PC-9 (cell line): ENCODE measurements at regions not wholly inside any gene's neighbourhood (a gene's known extent, or its start where the extent isn't known, plus 50 kb on each side); places are given as distances from the start of the nearest gene placed in this dataset.

Source experiments
- BruUV-seq: library from RNA; stranded (reverse); fragments of 400-500 nt; replicated peaks from 2 replicates; lab custom pipeline; 2021; lab: Mats Ljungman, UMichigan
- CTCF ChIA-PET: fragments of 300-600 bp; sonication (Branson Sonifier 250); formaldehyde crosslinking; loops from one replicate; lab custom pipeline; 2022; ENCODE audit warnings: antibody characterized with exemption; lab: Charles Lee
- POLR2A ChIA-PET: fragments of 300-600 bp; sonication (Branson Sonifier 250); formaldehyde crosslinking; loops from one replicate; lab custom pipeline; 2022; ENCODE audit warnings: antibody characterized with exemption; ENCODE audit not compliant: unreplicated experiment; lab: Charles Lee
- DNase-seq, 2 experiments: peaks; one replicate each; pipeline versions ENCODE4 v3.0.0 to v3.0.0-alpha.2; 2015 to 2022; ENCODE audit warnings: mixed read lengths in 1 of 2
- H2AFZ ChIP-seq: fragments of 200-600 bp; sonication (generic); 2 replicates; pipeline ENCODE4 v1.8.1; 2017; ENCODE audit warnings: antibody characterized with exemption
- H3F3A ChIP-seq: fragments of 200-600 bp; sonication (generic); 2 replicates; pipeline ENCODE4 v1.8.1; 2017; ENCODE audit warnings: antibody characterized with exemption, mild to moderate bottlenecking, low read depth; ENCODE audit not compliant: insufficient read depth
- H3K27ac ChIP-seq: fragments of 200-600 bp; sonication (generic); 2 replicates; pipeline ENCODE4 v1.6.1; 2016; ENCODE audit warnings: mixed run types
- H3K27me3 ChIP-seq: fragments of 200-600 bp; sonication (generic); 2 replicates; pipeline ENCODE4 v1.6.1; 2016; ENCODE audit warnings: low read depth, mixed run types; ENCODE audit not compliant: insufficient read depth
- H3K36me3 ChIP-seq: fragments of 200-600 bp; sonication (generic); 2 replicates; pipeline ENCODE4 v1.6.1; 2016; ENCODE audit warnings: low read depth, mixed run types
- H3K4me1 ChIP-seq: fragments of 200-600 bp; sonication (generic); replicated peaks from 2 replicates; pipeline ENCODE4 v1.6.1; 2016; ENCODE audit warnings: mixed run types; ENCODE audit not compliant: insufficient read depth
- H3K4me2 ChIP-seq: fragments of 200-600 bp; sonication (generic); 2 replicates; pipeline ENCODE4 v1.6.1; 2017; ENCODE audit warnings: mixed run types
- H3K4me3 ChIP-seq: fragments of 200-600 bp; sonication (generic); 2 replicates; pipeline ENCODE4 v1.6.1; 2016; ENCODE audit warnings: mixed run types
- H3K79me2 ChIP-seq: fragments of 200-600 bp; sonication (generic); 2 replicates; pipeline ENCODE4 v1.6.1; 2017; ENCODE audit warnings: low read depth, mixed run types
- H3K9me2 ChIP-seq: fragments of 200-600 bp; sonication (generic); 2 replicates; pipeline ENCODE4 v1.8.1; 2017; ENCODE audit warnings: mild to moderate bottlenecking; ENCODE audit not compliant: insufficient read depth
- H3K9me3 ChIP-seq: fragments of 200-600 bp; sonication (generic); 2 replicates; pipeline ENCODE4 v1.8.1; 2016; ENCODE audit warnings: low read depth; ENCODE audit not compliant: insufficient read depth
- H4K20me1 ChIP-seq: fragments of 200-600 bp; sonication (generic); 2 replicates; pipeline ENCODE4 v1.8.1; 2017; ENCODE audit not compliant: insufficient read depth
- EZH2 ChIP-seq: fragments of 200-600 bp; sonication (generic); IDR thresholded peaks from 2 replicates; pipeline ENCODE4 v1.8.0; 2017; ENCODE audit warnings: antibody characterized with exemption, low read depth
- intact Hi-C: fragments of 100-400 bp; cut with micrococcal nuclease; formaldehyde crosslinking; loops from one replicate; pipeline ENCODE4 v1.10.0; 2022; ENCODE audit not compliant: unreplicated experiment
- TF ChIP-seq, protein P1 (sequence below): fragments of 200-600 bp; sonication (generic); conservative IDR thresholded peaks from 2 replicates; pipeline ENCODE4 v1.6.1; 2017; ENCODE audit warnings: mixed run types, antibody characterized with exemption, mild to moderate bottlenecking, moderate library complexity

DNA sequence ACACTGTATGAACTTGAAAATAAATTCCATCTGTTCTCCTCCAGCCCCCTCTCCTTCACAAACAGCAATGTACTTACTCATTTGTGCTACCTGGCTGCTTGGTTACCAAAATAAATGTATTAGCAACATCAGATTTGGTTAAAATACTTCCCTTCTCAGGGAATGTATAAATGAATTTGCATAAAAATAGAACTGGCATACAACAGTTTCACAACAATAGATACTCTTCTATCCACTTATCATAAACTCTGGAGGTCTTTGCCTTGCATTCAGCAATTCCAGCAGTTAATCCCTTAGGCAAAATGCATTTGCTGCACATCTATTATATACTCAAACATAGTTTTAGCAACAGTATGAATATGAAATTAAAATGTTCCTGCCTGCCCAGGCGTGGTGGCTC lies 658.2 kb downstream of the CENPC start:
- H3K4me1 ChIP-seq = no peaks in the 10 kb centered on the region
- no peak overlapping the region for H3K4me3 ChIP-seq
- H3K79me2 ChIP-seq = no peaks in the 10 kb centered on the region
- H3K9me2 ChIP-seq = no peaks in the 10 kb centered on the region
- H3K27me3 ChIP-seq = no peaks in the 10 kb centered on the region
- no peak for TF ChIP-seq EZH2
- TF ChIP-seq, protein P1, sequence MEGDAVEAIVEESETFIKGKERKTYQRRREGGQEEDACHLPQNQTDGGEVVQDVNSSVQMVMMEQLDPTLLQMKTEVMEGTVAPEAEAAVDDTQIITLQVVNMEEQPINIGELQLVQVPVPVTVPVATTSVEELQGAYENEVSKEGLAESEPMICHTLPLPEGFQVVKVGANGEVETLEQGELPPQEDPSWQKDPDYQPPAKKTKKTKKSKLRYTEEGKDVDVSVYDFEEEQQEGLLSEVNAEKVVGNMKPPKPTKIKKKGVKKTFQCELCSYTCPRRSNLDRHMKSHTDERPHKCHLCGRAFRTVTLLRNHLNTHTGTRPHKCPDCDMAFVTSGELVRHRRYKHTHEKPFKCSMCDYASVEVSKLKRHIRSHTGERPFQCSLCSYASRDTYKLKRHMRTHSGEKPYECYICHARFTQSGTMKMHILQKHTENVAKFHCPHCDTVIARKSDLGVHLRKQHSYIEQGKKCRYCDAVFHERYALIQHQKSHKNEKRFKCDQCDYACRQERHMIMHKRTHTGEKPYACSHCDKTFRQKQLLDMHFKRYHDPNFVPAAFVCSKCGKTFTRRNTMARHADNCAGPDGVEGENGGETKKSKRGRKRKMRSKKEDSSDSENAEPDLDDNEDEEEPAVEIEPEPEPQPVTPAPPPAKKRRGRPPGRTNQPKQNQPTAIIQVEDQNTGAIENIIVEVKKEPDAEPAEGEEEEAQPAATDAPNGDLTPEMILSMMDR = no peak
- ChIA-PET CTCF (no interaction called here), POLR2A (no interaction called here)
- BruUV-seq = no TSS peak
- H4K20me1 ChIP-seq = no peaks in the 10 kb centered on the region
- no peaks in the 10 kb centered on the region for H3K36me3 ChIP-seq
- no peaks in the 10 kb centered on the region for H3K9me3 ChIP-seq
- no peak overlapping the region for H3K27ac ChIP-seq
- no peak overlapping the region for H2AFZ ChIP-seq
- H3F3A ChIP-seq = no peaks in the 10 kb centered on the region
- H3K4me2 ChIP-seq = no peak overlapping the region
- DNase-seq = no peak
- intact Hi-C loops = no loop called here

DNA sequence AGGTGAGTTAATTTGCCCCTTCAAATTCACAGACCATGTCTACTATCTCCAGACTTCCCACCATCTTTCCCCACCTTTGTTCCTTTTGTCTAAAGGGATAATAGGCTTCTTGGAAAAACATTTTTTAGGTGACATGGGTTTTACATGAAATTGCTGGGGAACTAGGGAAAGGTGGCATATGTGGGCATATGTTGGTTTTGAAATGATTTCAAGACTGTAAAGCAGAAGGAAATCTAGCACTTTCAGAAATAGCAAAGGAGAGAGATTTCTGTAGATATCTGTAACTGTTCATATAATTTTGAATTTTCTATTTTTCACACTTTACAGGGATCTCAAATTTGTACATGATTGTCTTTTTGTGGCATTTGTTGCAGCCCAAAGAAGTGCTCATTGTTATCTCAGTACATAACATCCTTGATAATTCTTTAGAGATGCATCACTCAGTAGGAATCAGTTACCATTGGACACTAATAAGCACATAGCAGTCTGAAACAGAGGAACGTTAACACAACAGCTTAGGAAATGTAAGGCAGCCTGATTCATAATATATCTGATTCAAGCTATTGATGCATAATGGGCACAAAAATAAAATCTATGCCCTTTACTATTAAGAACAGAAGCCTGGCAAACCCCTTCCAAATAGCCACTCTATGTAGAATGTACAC lies 659.7 kb downstream of the CENPC start:
- no peaks in the 10 kb centered on the region for H3K36me3 ChIP-seq
- POLR2A ChIA-PET = no interaction called here
- H3F3A ChIP-seq = no peaks in the 10 kb centered on the region
- no peak overlapping the region for H2AFZ ChIP-seq
- H3K4me2 ChIP-seq = no peak overlapping the region
- no peaks in the 10 kb centered on the region for H4K20me1 ChIP-seq
- BruUV-seq = no TSS peak
- H3K9me3 ChIP-seq = no peaks in the 10 kb centered on the region
- H3K9me2 ChIP-seq = no peaks in the 10 kb centered on the region
- H3K4me1 ChIP-seq = no peaks in the 10 kb centered on the region
- H3K27ac ChIP-seq = no peak overlapping the region
- H3K79me2 ChIP-seq = no peaks in the 10 kb centered on the region
- no peak overlapping the region for H3K4me3 ChIP-seq
- CTCF ChIA-PET = no interaction called here
- no peak for DNase-seq
- intact Hi-C loops = no loop called here
- H3K27me3 ChIP-seq = no peaks in the 10 kb centered on the region
- TF ChIP-seq, protein P1 = no peak
- TF ChIP-seq EZH2 = no peak

DNA sequence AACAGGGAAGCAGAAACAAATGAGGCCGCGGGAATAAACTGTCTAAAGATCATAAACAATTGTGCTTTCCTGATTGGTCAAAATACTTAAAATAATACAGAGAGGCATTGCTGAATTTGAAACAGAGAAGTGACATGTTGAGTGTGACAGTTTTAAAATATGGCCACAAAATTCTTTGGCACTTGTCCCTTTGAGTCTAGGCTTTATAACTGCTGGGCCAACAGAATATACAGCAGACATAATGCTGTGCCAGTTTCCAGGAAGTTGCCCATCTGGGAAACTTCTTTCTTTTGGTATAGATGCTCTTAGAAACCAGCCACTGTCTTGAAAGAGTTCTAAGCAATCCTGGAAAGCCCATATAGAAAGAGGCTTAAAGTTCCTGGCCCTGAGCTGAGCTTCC lies 668.4 kb downstream of the CENPC start:
- POLR2A ChIA-PET = no interaction called here

More for the DNA sequence above, 668.4 kb downstream of the CENPC start:
- no peaks in the 10 kb centered on the region for H3F3A ChIP-seq
- H3K36me3 ChIP-seq = no peaks in the 10 kb centered on the region
- no peak overlapping the region for H2AFZ ChIP-seq
- H3K27ac ChIP-seq = no peak overlapping the region
- TF ChIP-seq EZH2 = no peak
- TF ChIP-seq, protein P1 = no peak
- no peaks in the 10 kb centered on the region for H3K4me1 ChIP-seq
- no peaks in the 10 kb centered on the region for H3K9me3 ChIP-seq
- no peak for DNase-seq
- no peak overlapping the region for H3K4me2 ChIP-seq
- no peaks in the 10 kb centered on the region for H3K27me3 ChIP-seq
- CTCF ChIA-PET = no interaction called here
- no peaks in the 10 kb centered on the region for H3K9me2 ChIP-seq
- no peaks in the 10 kb centered on the region for H4K20me1 ChIP-seq
- no peaks in the 10 kb centered on the region for H3K79me2 ChIP-seq
- BruUV-seq = no TSS peak
- intact Hi-C loops = no loop called here
- H3K4me3 ChIP-seq = no peak overlapping the region
